B cell (primary cell): ENCODE measurements at regions not wholly inside any gene's neighbourhood (a gene's known extent, or its start where the extent isn't known, plus 50 kb on each side); places are given as distances from the start of the nearest gene placed in this dataset.

Experiments used
- CTCF ChIP-seq: fragments of 200-600 bp; IDR thresholded peaks from one replicate; pipeline ENCODE4 v1.8.0; 2022; ENCODE audit warnings: antibody characterized with exemption, mild to moderate bottlenecking
- EZH2 ChIP-seq: IDR thresholded peaks from 2 replicates; pipeline ENCODE4 v1.6.1; 2012; ENCODE audit warnings: borderline replicate concordance, low read depth, mild to moderate bottlenecking, moderate library complexity, low read length; ENCODE audit not compliant: insufficient read depth, poor library complexity, severe bottlenecking

- TF ChIP-seq CTCF, result no peak
- no peak for TF ChIP-seq EZH2
Observed at GRCh38 chr14:81653626-81654025, 120.0 kb upstream of the SEL1L start.
